Left renal cortex interstitium (tissue), 4 donors: ENCODE measurements at regions not wholly inside any gene's neighbourhood (a gene's known extent, or its start where the extent isn't known, plus 50 kb on each side); places are given as distances from the start of the nearest gene placed in this dataset.
A peak's percentile ranks its signal among the peaks of the same experiment; 100 is the strongest.

Experiments
- DNase-seq, 4 donors: peaks; one replicate each; pipeline ENCODE4 v3.0.0-alpha.2; 2013; ENCODE audit warnings: low read depth in 4 of 4, low spot score in 2 of 4, missing footprints in 1 of 4

- DNase-seq = no peak
Observed at GRCh38 chr7:116340943-116341907, 130.9 kb downstream of the TES start.

GRCh38 chr7:116342125-116342524, 131.8 kb downstream of the TES start:
- no peak for DNase-seq

DNA sequence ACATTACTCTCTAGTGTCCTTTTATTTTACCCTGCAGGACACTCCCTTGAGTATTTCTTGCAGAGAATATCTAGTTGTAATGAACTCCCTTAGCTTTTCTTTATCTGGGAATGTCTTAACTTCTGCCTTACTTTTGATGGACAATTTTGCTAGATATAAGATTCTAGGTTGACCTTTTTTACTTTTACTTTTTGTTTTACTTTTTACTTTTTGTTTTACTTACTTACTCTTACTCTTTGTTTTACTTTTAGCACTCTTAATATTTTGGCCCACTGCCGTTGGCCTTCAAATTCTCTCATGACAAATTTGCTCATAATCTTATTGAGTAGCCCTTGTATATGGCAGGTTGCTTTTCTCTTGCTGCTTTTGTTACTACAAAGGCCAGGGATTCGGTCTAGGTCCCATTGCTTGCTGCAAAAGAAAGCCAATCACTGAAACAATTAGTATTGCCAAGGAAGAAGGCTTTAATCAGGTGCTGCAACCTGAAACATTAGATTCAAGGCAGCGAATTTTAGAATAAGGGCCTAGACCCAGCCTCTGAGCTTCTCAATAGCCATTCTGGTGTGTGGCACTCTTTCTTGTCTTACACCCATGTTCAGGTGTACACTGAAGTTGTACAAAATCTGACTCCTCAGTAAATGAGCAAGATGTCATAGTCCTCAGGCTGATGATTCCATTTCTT, 137.0 kb downstream of the TES start:
- no peak for DNase-seq

- no peak for DNase-seq
Observed at GRCh38 chr7:116348346-116348745, 138.0 kb downstream of the TES start.

- DNase-seq = no peak
Observed at GRCh38 chr7:116351966-116352365, 141.6 kb downstream of the TES start.

- DNase-seq = no peak
Observed at GRCh38 chr7:116353647-116354046, 143.3 kb downstream of the TES start.

DNA sequence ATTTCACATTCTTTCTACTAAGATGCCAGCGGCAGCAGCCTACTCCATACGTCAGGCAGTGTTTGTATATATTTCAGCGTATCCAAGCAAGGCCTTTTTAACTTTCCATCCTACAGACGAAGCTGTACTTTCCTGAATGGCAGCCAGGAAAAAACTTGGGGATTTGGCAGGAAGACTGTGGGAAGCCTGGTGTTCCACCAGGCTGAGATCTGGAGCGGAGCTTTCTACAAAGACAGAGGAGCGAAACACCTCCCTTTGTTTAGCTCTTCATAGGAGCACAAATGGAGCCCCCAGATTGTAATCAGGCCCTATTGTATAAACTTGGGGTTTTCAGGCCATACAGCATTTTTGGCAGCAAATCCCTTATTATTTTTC, 143.8 kb downstream of the TES start:
- no peak for DNase-seq

DNA sequence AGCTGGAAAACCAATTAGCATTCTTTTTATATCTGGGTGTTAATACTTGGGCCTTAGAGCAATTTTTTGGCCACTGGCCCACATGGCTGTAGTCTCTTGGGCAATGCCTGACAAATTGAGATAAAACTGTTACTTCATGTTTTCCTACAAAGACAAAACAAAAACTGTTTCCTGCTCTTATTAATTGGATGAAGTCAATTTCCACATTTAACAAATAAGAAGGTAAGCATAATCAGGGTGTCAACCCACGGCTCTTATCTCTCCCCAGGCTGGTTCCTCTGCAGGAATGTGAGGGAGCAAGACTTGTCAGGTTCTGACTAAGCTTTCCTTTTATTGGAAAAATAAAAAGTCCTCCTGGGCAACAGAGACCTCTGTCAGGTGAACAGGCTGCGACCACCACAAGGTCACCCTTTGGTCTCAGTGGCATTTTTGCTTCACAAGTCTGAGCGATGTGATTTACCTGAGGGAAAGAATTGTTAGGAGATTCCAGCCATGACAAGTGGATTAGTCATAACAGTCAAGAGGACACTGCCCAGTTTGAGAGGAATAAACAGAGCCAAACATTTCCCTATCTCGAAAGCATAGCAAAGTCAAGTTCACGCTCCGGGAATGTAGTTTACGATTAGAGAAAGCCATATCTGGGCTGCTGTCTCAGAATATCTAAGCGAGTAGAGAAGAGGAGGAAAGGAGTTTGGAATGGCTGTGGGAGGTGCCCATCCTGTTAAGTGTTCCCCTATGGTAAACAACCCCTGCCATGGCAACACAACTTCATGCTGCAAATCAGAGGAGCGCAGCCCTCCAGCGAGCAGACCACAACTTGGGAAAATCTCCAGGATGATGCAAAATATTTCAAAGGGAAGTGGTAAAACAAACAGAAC, 144.4 kb downstream of the TES start:
- DNase-seq = peak; percentile 41 to 60 (median 51)

DNA sequence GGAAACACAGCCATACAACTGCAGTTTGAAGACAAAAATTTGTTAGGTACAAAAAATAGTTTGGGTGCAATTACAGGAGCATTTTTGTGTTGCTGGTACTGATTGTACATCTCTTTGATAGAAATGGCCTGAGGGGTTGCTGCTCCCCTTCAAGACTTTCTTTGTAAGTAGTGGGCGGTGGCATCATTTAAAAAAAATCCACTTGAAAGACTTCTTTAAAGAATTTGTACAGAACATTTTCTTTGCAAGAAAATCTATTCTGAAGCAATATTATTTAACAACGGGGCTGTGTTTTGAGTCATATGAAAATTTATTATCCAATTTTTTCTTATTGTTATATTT, 144.1 kb upstream of the CAV2 start:
- DNase-seq = no peak

GRCh38 chr7:116356333-116356965, 143.1 kb upstream of the CAV2 start:
- DNase-seq = no peak

DNA sequence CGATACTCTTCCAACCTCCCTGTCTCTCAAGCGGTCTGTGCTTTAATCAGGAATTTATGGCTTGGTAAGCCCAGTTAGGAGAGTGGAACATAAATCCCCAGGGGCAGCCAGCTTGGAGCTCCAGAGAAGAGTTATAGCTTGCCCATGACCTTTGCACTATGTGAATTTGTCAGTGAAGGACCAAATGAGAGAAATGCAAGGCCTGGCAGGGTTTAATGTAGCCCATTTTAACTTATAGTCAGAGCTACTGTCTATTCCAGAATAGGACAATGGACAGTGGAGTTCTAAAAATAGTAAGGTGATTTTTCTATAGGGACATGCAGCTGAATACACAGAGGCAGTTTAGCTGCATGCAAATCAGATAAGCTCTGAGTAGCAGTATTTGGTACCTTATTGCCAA, 142.6 kb upstream of the CAV2 start:
- peak in 3 of 4 donors; percentile 55 to 74 (median 62) for DNase-seq

- no peak for DNase-seq
Observed at GRCh38 chr7:116357781-116358670, 141.5 kb upstream of the CAV2 start.

DNA sequence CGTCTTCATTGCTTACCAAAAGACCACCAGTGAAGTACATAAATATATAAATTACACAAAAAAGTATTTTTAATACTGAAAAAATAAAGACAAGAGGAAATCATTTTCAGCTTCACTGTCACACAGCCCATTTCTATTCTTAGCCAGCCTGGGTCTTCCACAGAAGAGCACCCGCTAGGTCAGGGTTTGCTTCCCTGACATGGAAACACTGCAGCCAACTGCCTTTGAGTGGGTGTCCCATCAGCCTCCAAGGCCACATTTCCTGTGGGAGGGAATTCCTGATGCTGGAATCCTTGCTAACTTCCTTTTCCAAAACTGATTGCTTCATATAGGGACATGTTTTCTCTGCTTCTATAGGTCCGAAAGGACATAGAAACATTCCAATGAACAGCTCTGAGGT, 137.8 kb upstream of the CAV2 start:
- DNase-seq = no peak

DNA sequence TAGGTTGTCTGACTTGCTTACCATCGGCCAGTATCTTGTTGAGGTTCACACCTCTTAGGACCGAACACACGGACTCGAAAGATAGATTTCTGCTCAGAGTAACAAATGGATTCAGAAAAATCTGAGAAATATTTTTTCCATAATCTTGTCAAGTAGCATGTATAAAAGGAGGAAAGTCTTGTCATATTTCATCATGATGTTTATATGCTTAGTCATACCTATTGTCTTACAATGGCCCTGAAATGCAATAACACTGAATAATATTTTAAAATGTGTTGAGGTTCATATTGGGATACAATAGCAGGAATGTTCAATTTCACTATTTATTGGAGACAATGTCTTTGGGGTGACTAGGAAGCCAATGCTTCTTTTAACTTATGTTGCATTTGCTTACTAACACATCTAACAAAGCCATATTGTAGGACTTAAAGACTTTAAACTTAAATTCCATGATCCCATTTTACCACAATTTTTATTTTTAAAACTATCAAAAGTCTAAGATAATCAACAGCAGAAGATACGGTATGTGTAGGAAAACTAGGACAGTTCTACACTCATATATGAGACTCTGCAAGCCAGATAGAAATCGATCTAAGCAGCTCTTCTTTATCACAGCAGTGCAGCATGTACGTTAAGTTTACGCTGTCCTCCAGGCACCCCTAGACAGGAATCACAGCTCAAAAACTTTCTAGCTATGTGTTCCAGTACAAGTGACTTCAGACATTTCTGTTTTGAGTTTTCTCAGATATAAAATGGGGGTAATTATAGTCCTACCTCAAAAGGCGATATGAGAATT, 135.7 kb upstream of the CAV2 start:
- DNase-seq = no peak

DNA sequence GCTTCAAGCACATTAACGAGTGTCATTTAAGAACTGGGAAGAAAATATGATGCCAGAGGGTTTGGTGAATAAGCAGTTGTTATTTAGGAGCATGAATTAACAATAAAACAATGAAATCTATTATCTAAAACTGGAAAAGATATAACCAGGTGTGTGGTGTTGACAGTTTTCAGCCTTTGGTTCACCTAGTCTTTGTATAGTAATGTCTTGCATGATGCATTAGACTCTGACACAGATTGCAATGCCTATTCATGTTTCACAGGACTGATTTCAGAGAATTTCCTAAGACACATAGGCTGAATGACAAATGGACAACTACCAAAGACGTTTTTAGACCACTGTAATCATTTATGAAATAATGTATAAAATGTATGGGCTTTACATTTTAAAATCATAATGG, 135.1 kb upstream of the CAV2 start:
- DNase-seq = no peak

DNA sequence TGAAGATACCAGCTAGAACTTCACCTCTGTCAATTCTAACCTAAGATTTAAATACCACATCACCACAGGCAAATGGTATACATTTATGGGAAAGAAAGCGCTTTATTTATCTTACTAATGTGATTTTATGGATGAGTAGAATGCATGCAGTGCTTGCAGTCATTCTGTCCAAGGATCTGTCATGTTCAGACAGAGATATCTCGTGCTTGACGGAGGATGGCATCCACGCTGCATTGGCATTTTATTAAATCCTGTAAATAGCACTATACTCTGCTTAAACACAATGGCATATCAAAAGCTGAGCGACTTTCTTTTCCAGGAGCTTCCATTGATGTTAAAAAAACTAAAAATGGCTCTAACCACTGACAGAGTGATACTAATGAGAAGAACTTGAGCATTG, 133.7 kb upstream of the CAV2 start:
- DNase-seq = no peak

GRCh38 chr7:116367171-116367813, 132.2 kb upstream of the CAV2 start:
- DNase-seq = no peak

DNA sequence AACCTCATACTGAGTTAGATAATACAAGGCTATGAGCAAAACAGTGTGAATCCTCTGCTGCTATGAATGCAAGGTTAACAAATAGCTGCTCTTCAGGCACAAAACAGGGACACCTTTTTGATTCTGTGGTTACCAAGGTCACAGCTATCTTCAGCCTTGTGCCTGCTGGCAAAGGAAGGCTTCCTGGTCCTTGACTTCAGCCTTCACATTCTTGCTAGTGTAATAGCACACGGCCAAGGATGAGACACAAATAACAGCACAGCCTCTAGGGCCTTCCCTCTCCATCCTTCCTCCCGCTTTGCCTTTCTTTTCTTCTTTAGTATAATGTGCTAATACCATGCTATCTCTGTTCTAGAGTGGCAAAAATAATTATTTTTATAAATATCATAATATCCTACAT, 130.6 kb upstream of the CAV2 start:
- no peak for DNase-seq
